ENCODE measurements at regions not wholly inside any gene's neighbourhood (a gene's known extent, or its start where the extent isn't known, plus 50 kb on each side); places are given as distances from the start of the nearest gene placed in this dataset.

DNA sequence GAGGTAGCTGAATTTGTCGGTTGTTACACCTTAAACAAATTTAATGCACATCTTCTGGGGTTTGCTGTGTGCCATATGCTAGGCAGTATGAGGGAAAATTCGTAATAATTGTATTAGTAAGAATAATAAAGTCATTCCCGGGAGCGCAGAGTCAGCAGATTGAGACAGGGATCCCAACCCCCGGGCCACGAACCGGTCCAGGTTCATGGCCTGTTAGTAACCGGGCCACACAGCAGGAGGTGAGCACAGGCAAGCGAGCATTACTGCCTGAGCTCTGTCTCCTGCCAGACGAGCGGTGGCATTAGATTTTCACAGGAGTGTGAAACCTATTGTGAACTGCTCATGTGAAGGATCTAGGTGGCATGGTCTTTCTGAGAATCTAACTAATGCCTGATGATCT, 114.9 kb downstream of the PCDH7 start:
- TF ChIP-seq EZH2 (IDR thresholded peaks at IDR 0.05; ENCODE audit: borderline replicate concordance) (no peak), EZH2phosphoT487 (IDR thresholded peaks at IDR 0.05; ENCODE audit: low read depth, severe bottlenecking, unreplicated experiment) (no peak)
- TF ChIP-seq, protein P1, sequence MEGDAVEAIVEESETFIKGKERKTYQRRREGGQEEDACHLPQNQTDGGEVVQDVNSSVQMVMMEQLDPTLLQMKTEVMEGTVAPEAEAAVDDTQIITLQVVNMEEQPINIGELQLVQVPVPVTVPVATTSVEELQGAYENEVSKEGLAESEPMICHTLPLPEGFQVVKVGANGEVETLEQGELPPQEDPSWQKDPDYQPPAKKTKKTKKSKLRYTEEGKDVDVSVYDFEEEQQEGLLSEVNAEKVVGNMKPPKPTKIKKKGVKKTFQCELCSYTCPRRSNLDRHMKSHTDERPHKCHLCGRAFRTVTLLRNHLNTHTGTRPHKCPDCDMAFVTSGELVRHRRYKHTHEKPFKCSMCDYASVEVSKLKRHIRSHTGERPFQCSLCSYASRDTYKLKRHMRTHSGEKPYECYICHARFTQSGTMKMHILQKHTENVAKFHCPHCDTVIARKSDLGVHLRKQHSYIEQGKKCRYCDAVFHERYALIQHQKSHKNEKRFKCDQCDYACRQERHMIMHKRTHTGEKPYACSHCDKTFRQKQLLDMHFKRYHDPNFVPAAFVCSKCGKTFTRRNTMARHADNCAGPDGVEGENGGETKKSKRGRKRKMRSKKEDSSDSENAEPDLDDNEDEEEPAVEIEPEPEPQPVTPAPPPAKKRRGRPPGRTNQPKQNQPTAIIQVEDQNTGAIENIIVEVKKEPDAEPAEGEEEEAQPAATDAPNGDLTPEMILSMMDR (IDR thresholded peaks at IDR 0.05; ENCODE audit: poor library complexity) = no peak
- Histone ChIP-seq H3K9me3 (ENCODE audit: low read depth) (no peaks in the 10 kb centered on the region), H3K4me3 (no peak overlapping the region), H3K27me3 (no peaks in the 10 kb centered on the region), H3K4me1 (ENCODE audit: insufficient read depth) (peaks cover 28% of the 10 kb centered on the region), H3K4me2 (no peak overlapping the region), H3K36me3 (replicated peaks; ENCODE audit: insufficient read depth, low read depth) (no peaks in the 10 kb centered on the region), H2AFZ (no peak overlapping the region), H3K79me2 (no peaks in the 10 kb centered on the region), H3K27ac (no peak overlapping the region), H4K20me1 (ENCODE audit: insufficient read depth, poor library complexity, severe bottlenecking) (no peaks in the 10 kb centered on the region), H3K9me2 (replicated peaks; ENCODE audit: insufficient read depth) (no peaks in the 10 kb centered on the region)
- DNase-seq (ENCODE audit: low spot score) = no peak
- WGBS (ENCODE audit: low lambda C conversion rate, missing lambda C conversion rate) = 80% methylated on average over 11 of the region's 11 CpGs

DNA sequence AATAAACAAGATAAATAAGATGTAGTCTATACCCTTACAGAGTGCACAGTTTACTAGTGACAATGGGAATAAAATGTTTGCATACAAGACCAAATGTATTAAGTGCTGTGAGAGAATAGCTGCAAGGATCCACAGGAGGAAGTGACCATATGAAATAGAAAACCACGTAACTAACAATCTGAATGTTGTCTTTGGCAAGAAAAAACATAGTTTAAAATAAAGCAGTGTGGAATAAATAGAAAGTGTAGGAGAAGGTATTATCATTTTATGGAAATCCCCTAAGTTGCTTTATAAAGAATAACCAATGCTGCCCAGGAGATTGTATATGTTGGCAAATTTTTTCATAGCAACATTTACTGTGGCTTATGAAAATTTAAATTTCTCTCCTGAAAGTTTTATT, 116.1 kb downstream of the PCDH7 start:
- TF ChIP-seq EZH2phosphoT487 (IDR thresholded peaks at IDR 0.05; ENCODE audit: low read depth, severe bottlenecking, unreplicated experiment) = no peak
- TF ChIP-seq EZH2 (IDR thresholded peaks at IDR 0.05; ENCODE audit: borderline replicate concordance) = no peak
- TF ChIP-seq, protein P1 (IDR thresholded peaks at IDR 0.05; ENCODE audit: poor library complexity) = no peak
- Histone ChIP-seq H3K4me1 (ENCODE audit: insufficient read depth) (peaks cover 37% of the 10 kb centered on the region), H3K4me2 (peak overlapping the region; percentile 1)

GRCh38 chr4:30837131-30837539, 117.0 kb downstream of the PCDH7 start:
- Histone ChIP-seq H3K4me3 (no peak overlapping the region), H2AFZ (no peak overlapping the region), H3K9me3 (ENCODE audit: low read depth) (no peaks in the 10 kb centered on the region), H3K4me1 (ENCODE audit: insufficient read depth) (peaks cover 40% of the 10 kb centered on the region), H3K9me2 (replicated peaks; ENCODE audit: insufficient read depth) (no peaks in the 10 kb centered on the region), H4K20me1 (ENCODE audit: insufficient read depth, poor library complexity, severe bottlenecking) (no peaks in the 10 kb centered on the region), H3K79me2 (no peaks in the 10 kb centered on the region), H3K4me2 (peak overlapping the region; percentile 1), H3K36me3 (replicated peaks; ENCODE audit: insufficient read depth, low read depth) (no peaks in the 10 kb centered on the region), H3K27me3 (no peaks in the 10 kb centered on the region), H3K27ac (peak overlapping the region; percentile 33)
- 11% methylated on average over 2 of the region's 2 CpGs for WGBS (ENCODE audit: low lambda C conversion rate, missing lambda C conversion rate)
- DNase-seq (ENCODE audit: low spot score) = peak; percentile 21
- TF ChIP-seq, protein P1 (IDR thresholded peaks at IDR 0.05; ENCODE audit: poor library complexity) = no peak
- no peak for TF ChIP-seq EZH2 (IDR thresholded peaks at IDR 0.05; ENCODE audit: borderline replicate concordance)
- TF ChIP-seq EZH2phosphoT487 (IDR thresholded peaks at IDR 0.05; ENCODE audit: low read depth, severe bottlenecking, unreplicated experiment) = no peak

More for the DNA sequence above, 116.1 kb downstream of the PCDH7 start:
- H3K27me3 ChIP-seq = no peaks in the 10 kb centered on the region
- H4K20me1 ChIP-seq (ENCODE audit: insufficient read depth, poor library complexity, severe bottlenecking) = no peaks in the 10 kb centered on the region
- DNase-seq (ENCODE audit: low spot score) = no peak
- 71% methylated on average over 1 of the region's 1 CpG for WGBS (ENCODE audit: low lambda C conversion rate, missing lambda C conversion rate)
- no peak overlapping the region for H3K4me3 ChIP-seq
- no peak overlapping the region for H2AFZ ChIP-seq
- H3K27ac ChIP-seq = peak overlapping the region; percentile 33
- H3K36me3 ChIP-seq (replicated peaks; ENCODE audit: insufficient read depth, low read depth) = no peaks in the 10 kb centered on the region
- H3K79me2 ChIP-seq = no peaks in the 10 kb centered on the region
- no peaks in the 10 kb centered on the region for H3K9me3 ChIP-seq (ENCODE audit: low read depth)
- no peaks in the 10 kb centered on the region for H3K9me2 ChIP-seq (replicated peaks; ENCODE audit: insufficient read depth)

DNA sequence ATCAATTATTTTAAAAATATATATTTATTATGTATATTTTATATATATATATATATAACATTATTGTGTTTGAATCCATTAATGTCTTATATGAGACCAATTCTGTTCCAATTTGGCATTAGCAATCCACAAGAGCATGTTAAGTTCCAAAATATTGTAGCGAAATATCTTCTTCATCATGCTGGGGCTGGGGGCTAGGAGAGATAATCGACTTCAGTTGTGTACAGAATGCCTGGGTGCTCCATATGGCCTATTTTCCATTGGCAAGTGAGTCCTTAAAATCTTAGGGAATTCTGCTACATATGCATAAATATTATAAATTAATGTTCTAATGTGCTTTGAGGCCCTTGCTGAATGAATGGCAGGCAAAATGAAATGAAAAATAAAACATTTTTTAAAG, 117.7 kb downstream of the PCDH7 start:
- H3K4me2 ChIP-seq = no peak overlapping the region
- H3K27ac ChIP-seq = no peak overlapping the region
- H3K4me3 ChIP-seq = no peak overlapping the region
- H3K9me3 ChIP-seq (ENCODE audit: low read depth) = no peaks in the 10 kb centered on the region
- H3K9me2 ChIP-seq (replicated peaks; ENCODE audit: insufficient read depth) = no peaks in the 10 kb centered on the region
- H3K27me3 ChIP-seq = no peaks in the 10 kb centered on the region
- TF ChIP-seq EZH2 (IDR thresholded peaks at IDR 0.05; ENCODE audit: borderline replicate concordance) (no peak), EZH2phosphoT487 (IDR thresholded peaks at IDR 0.05; ENCODE audit: low read depth, severe bottlenecking, unreplicated experiment) (no peak)
- TF ChIP-seq, protein P1 (IDR thresholded peaks at IDR 0.05; ENCODE audit: poor library complexity) = no peak
- no peaks in the 10 kb centered on the region for H3K36me3 ChIP-seq (replicated peaks; ENCODE audit: insufficient read depth, low read depth)
- 70% methylated on average over 2 of the region's 2 CpGs for WGBS (ENCODE audit: low lambda C conversion rate, missing lambda C conversion rate)
- no peak overlapping the region for H2AFZ ChIP-seq
- no peak for DNase-seq (ENCODE audit: low spot score)
- H4K20me1 ChIP-seq (ENCODE audit: insufficient read depth, poor library complexity, severe bottlenecking) = no peaks in the 10 kb centered on the region
- H3K79me2 ChIP-seq = no peaks in the 10 kb centered on the region
- H3K4me1 ChIP-seq (ENCODE audit: insufficient read depth) = peaks cover 40% of the 10 kb centered on the region
